HTERT RPE-1 (cell line): ENCODE measurements at regions not wholly inside any gene's neighbourhood (a gene's known extent, or its start where the extent isn't known, plus 50 kb on each side); places are given as distances from the start of the nearest gene placed in this dataset.

ENCODE experiments used
- in situ Hi-C: fragments of 300-500 bp; cut with MboI; formaldehyde crosslinking; loops from 4 replicates; pipeline ENCODE4 v1.14.3; 2020; ENCODE audit warnings: low sequenced_read_pairs

DNA sequence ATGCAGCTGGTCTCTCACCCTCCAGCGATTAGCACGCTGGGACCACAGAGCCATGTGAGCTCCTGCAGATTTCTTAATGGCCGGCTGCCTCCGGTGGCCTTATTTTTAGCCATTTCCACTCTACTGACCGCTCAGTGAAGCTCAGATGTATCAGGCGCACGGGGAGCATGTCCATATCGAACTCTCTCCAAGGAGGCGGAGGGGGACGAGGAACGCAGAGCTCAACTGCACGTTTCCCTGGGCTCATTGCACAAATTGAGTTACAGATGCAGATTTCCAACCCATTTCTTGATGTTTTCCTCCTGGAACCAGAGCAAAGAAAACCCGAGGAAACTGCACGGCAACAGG lies 207.1 kb downstream of the CTTN start:
- in situ Hi-C loops, result no loop called here

DNA sequence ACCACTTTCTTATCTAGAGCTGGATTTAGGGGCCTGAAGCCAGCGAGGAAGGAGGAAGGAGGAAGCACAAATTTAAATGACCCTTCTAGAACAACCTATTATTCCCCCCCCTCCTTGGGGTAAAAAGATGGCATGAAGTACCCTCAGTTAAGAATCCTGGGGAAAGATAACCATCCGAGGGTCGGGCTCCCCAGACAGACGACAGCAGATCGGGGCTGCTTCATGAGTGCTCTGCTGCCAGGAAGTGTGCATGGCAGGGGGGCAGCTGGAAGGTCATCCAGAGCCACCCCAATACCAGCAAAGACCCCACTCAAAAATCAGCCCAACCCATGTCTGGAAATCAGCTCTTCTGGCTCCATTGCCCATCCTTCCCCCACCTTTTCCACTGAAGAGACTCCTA lies 207.5 kb downstream of the CTTN start:
- in situ Hi-C loops, result no loop called here

- in situ Hi-C loops, result no loop called here
These were observed 208.1 kb downstream of the CTTN start for GRCh38 chr11:70606248-70606950.

GRCh38 chr11:70606951-70607330 lies 208.6 kb downstream of the CTTN start:
- in situ Hi-C loops, result no loop called here

DNA sequence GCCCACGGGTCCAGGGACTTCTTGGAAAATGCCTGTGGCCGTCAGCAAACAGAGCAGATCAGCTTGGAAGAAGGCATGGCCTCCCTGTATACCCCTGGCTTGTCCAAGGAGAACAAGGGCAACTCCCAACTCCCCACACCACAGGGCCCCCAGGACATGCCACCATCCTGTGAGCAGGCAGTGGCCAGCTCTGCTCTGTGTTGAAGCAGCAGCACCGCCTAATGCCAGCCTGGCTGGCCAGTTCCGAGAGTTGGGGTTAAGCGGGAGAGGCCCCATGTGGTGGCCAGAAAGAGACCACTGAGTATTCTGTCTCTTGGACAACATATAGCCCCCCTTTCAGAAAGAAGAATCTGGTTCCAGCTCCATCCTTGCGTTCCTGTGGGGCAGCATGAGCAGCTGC lies 209.2 kb downstream of the CTTN start:
- in situ Hi-C loops, result no loop called here

GRCh38 chr11:70608568-70609470 lies 210.5 kb downstream of the CTTN start:
- in situ Hi-C loops, result no loop called here

GRCh38 chr11:70610566-70611565 lies 212.5 kb downstream of the CTTN start:
- in situ Hi-C loops, result no loop called here

DNA sequence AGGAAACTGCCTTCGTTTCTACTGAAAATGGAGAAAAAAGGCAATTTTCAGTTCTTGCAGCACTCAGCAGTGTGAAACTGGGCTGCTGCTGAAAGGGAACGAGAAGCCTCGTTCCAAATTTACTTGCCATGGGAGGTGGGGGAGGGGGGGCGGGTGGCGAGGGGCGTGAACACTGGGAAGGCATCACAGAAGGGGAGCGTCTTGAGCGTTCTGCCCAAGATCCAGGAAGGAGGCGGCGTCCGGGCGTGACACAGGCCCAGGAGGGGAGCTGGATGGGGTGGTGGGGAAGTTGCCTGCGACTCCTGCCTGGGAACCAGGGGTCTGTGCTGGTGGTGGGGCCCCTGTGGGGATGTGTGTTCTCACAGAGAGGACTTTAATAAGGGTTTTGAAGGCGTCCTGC lies 213.5 kb downstream of the CTTN start:
- in situ Hi-C loops, result no loop called here

GRCh38 chr11:70612459-70613141 lies 214.3 kb downstream of the CTTN start:
- in situ Hi-C loops, result no loop called here

- in situ Hi-C loops, result no loop called here
These were observed 215.8 kb downstream of the CTTN start for GRCh38 chr11:70614034-70614681.

DNA sequence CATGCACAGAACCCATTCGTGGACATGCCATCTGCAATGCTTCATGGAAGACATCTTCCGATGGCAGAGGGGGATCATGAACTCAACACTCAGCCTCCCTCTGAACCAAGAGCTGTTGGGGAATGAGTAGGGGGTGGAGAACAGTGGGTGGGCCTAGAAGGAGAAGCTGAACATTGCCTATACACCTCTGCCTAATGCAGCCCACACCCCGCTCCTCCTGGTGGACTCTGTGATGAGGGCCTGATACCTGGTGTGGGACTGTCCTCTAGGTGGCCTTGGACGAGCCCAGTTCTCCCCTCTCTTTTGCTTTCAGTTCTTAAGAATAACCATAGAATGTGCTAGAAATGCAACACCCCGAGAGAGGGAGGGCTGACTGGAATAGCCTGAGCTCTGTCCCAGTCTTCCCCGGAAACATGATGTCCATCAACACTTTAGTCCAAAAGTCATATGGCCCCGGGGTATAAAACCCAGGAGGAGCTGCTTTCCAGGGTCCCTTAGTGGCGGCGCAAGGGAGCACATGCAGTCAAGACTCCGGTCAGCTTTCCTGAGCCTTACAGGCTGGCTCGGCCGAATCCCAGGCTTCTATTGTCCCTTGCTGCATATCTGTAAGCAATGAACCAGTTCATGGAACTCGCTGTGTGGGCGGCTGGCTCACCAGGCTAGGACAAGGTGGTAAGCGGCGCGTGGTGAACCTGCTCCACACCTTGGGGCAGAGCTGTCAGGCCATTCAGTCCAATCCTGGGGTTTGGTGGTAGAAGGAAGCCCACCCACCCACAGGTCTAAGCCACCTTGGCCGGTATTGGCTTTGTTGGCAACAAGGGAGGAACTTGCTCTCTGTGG lies 216.9 kb downstream of the CTTN start:
- in situ Hi-C loops, result no loop called here

DNA sequence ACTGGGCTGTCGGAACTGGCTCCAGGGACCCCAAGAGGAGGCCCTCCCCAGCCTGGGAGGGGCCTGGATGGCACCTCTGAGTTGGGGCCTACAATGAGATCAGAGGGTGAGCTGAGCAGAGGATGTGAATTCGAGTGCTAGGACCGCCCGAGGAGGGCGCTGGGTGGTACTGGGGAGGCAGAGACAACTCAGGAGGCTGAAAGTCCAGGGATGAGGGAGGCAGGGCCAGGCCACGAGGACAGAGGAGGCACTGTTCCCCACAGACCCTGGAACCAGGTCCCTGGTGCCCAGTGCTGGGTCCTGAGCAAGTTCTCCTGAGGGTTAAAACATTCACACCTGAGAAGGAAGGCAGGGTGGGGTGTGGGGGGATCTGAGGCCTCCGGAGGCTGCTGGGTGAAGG lies 218.0 kb downstream of the CTTN start:
- in situ Hi-C loops, result no loop called here

DNA sequence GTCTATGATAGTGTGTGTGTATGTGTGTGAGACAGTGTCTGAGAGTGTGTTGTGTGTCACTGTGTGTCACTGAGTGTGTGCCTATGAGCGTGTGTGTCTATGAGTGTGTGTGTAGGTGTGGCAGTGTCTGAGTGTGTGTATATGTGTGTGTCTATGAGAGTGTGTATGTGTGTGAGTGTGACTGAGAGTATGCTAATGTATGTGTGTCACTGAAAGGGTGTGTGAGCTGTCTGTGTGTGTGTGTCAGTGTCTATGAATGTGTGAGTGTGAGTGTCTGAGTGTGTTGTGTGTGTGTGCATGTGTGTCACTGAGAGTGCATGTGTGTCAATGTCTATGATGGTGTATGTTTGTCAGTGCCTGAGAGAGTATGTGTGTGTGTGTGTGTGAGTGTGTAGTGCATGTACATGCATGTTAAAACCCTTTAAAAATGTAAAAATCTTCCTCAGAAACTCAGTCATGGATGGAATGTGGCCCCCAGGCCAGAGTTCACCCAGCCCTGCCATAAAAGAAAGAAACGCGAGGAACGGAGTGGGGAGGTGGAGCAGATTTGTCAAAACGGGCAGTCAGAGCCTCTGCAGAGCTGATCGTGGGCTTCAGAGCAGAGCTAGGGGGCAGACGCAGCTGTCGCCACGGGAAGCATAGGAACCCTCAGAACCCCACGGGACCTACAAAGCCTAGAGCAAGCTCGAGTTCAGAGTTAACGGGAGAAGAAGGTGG lies 218.8 kb downstream of the CTTN start:
- in situ Hi-C loops, result no loop called here

- in situ Hi-C loops, result no loop called here
These were observed 220.2 kb downstream of the CTTN start for GRCh38 chr11:70618431-70619101.

- in situ Hi-C loops, result no loop called here
These were observed 221.3 kb downstream of the CTTN start for GRCh38 chr11:70619591-70619990.

- in situ Hi-C loops, result no loop called here
These were observed 222.3 kb downstream of the CTTN start for GRCh38 chr11:70620510-70621184.

DNA sequence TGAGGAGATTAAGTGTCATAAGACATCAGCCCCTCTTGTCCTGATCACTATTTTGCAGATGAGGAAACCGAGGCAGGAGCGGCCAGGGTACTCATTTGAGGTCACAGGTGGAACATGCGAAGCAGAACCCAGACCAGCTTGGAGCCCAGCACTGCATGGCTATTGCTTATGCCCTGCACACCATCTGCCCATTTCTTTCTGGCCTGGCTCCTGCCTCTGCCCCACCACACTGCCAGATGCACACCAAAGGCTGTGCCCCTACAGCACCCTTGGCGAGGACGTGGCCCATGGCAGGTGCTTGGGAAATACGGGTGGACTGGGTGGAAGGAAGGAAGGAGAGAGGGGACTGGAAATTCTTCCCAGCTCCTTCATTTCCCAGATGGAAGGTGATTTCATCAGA lies 222.9 kb downstream of the CTTN start:
- in situ Hi-C loops, result no loop called here
